ENCODE measurements at regions not wholly inside any gene's neighbourhood (a gene's known extent, or its start where the extent isn't known, plus 50 kb on each side); places are given as distances from the start of the nearest gene placed in this dataset.

DNA sequence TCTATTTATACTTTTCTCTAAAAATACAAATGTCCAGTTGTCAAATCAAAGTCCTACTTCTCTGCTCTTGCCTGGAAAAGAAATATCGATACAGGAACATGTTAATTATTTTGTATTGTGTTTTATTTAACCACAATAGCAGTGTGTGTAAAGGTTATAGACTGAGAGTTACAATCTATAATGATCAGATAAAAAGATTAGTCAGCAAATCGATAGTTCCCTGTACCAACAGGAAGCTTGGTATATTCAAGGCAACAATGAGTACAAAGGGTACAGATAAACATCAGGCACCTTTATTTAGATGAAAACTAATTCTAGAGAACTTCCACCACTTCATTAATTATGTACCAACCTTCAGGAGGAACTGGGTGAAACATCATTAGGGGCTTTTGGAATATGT, 469.5 kb downstream of the GBA3 start:
- TF ChIP-seq, protein P1, sequence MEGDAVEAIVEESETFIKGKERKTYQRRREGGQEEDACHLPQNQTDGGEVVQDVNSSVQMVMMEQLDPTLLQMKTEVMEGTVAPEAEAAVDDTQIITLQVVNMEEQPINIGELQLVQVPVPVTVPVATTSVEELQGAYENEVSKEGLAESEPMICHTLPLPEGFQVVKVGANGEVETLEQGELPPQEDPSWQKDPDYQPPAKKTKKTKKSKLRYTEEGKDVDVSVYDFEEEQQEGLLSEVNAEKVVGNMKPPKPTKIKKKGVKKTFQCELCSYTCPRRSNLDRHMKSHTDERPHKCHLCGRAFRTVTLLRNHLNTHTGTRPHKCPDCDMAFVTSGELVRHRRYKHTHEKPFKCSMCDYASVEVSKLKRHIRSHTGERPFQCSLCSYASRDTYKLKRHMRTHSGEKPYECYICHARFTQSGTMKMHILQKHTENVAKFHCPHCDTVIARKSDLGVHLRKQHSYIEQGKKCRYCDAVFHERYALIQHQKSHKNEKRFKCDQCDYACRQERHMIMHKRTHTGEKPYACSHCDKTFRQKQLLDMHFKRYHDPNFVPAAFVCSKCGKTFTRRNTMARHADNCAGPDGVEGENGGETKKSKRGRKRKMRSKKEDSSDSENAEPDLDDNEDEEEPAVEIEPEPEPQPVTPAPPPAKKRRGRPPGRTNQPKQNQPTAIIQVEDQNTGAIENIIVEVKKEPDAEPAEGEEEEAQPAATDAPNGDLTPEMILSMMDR (IDR thresholded peaks at IDR 0.05), result no peak
- TF ChIP-seq POLR2A (IDR thresholded peaks at IDR 0.05) (no peak), POLR2AphosphoS5 (IDR thresholded peaks at IDR 0.05) (no peak)

Measured in prostate gland (tissue), 2 donors.